ENCODE measurements at regions not wholly inside any gene's neighbourhood (a gene's known extent, or its start where the extent isn't known, plus 50 kb on each side); places are given as distances from the start of the nearest gene placed in this dataset.

DNA sequence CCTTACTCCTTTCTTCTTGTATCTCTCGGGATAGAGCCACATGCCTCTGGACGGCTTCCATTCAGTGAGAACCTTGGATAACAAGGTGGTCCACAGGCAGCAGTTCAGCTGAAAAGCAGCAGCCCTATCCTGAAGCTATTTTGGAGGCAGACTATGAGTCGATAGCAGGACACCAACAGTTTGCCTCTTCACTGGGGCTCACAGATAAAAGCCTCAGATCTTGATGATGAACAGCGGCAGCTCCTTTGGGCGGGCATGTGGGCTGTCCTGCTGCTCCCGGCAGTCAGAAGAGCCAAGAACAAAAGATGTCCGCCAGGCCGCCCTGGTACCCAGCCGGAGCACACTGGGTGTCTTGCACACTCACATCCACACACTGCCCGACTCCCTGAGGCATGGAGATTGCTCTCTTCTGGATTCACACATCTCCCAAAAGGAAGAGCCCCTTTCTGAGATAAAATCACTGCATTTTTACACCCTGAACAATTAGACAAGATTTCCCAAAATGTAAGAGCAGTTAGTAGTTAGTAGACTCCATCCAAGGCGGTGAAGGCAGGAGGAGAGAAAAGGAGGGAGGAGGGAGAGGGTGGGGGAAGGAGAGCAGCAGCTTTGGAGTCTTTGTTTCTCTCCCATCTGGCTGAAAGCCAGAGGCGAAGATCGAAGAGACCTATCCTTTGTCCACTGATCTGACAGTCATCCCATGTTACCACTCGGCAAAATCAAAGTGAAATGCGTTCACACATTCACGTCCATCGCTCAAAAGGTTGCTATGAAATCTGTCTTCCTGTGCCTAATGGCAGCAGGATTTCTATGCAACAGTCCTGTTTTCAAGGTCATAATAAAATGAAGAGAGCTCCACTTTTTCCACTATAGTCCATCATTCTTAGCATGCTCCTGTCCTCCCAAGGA is 90.1 kb upstream of the KLF7 start:
- intact Hi-C loops (cut with DNase I; ENCODE audit: low total_unique reads), result no loop called here

DNA sequence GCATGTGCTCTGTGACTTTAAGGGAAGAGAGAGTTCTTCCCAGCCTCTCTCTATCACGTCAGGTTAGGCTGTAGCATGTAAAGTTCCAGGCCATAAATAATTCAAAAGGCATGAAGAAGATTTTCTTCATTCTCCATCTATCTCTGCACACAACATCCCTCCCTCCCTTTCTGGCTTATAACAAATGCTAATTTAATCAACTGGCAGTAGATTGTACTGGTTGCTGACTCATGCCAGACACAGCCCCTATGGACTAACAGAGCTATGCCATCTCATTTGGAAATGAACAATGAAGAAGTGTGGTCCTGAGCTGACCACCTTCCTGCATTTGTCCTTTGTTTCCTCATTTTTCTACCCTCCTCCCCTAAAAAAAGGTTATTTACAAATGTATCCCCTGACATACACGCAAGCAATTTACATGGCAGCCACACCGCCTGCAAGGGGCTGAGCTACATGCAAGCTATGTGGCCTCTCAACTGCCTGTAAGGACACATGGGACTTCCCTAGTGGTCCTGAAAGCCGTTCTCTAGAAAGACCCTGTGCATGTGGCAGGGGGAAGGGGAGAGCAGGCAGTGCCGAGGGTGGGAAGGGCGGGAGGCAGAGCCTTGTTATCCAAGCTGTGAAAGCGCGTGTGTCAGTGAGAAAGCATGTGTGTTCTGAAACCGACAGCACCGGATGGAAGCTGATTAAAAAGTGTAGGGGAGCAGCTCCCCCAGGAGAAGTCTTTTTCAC is 90.9 kb upstream of the KLF7 start:
- DNase-seq, result no peak
- intact Hi-C loops (cut with DNase I; ENCODE audit: low total_unique reads), result no loop called here
- Histone ChIP-seq H3K4me1 (peaks cover 49% of the 10 kb centered on the region), H3K9me3 (no peaks in the 10 kb centered on the region), H3K36me3 (ENCODE audit: low read depth, missing control alignments) (no peaks in the 10 kb centered on the region), H3K27ac (no peak overlapping the region), H3K27me3 (no peaks in the 10 kb centered on the region), H3K4me3 (no peak overlapping the region)
- 70 to 80% methylated on average over 10 of the region's 10 CpGs for WGBS, 2 donors
- TF ChIP-seq POLR2A (IDR thresholded peaks at IDR 0.05), result no peak
- TF ChIP-seq, protein P1, sequence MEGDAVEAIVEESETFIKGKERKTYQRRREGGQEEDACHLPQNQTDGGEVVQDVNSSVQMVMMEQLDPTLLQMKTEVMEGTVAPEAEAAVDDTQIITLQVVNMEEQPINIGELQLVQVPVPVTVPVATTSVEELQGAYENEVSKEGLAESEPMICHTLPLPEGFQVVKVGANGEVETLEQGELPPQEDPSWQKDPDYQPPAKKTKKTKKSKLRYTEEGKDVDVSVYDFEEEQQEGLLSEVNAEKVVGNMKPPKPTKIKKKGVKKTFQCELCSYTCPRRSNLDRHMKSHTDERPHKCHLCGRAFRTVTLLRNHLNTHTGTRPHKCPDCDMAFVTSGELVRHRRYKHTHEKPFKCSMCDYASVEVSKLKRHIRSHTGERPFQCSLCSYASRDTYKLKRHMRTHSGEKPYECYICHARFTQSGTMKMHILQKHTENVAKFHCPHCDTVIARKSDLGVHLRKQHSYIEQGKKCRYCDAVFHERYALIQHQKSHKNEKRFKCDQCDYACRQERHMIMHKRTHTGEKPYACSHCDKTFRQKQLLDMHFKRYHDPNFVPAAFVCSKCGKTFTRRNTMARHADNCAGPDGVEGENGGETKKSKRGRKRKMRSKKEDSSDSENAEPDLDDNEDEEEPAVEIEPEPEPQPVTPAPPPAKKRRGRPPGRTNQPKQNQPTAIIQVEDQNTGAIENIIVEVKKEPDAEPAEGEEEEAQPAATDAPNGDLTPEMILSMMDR (IDR thresholded peaks at IDR 0.05), result no peak

More for the DNA sequence above, 90.1 kb upstream of the KLF7 start:
- H3K36me3 ChIP-seq (ENCODE audit: low read depth, missing control alignments), result no peaks in the 10 kb centered on the region
- no peak overlapping the region for H3K4me3 ChIP-seq
- DNase-seq, result peak; percentile 79
- no peaks in the 10 kb centered on the region for H3K27me3 ChIP-seq
- no peak for TF ChIP-seq POLR2A (IDR thresholded peaks at IDR 0.05)
- TF ChIP-seq, protein P1 (IDR thresholded peaks at IDR 0.05), result no peak
- WGBS, 2 donors, result 65 to 75% methylated on average over 17 of the region's 17 CpGs
- peak overlapping the region; percentile 9 to 54 for H3K27ac ChIP-seq
- H3K9me3 ChIP-seq, result no peaks in the 10 kb centered on the region
- H3K4me1 ChIP-seq, result peaks cover 49% of the 10 kb centered on the region

DNA sequence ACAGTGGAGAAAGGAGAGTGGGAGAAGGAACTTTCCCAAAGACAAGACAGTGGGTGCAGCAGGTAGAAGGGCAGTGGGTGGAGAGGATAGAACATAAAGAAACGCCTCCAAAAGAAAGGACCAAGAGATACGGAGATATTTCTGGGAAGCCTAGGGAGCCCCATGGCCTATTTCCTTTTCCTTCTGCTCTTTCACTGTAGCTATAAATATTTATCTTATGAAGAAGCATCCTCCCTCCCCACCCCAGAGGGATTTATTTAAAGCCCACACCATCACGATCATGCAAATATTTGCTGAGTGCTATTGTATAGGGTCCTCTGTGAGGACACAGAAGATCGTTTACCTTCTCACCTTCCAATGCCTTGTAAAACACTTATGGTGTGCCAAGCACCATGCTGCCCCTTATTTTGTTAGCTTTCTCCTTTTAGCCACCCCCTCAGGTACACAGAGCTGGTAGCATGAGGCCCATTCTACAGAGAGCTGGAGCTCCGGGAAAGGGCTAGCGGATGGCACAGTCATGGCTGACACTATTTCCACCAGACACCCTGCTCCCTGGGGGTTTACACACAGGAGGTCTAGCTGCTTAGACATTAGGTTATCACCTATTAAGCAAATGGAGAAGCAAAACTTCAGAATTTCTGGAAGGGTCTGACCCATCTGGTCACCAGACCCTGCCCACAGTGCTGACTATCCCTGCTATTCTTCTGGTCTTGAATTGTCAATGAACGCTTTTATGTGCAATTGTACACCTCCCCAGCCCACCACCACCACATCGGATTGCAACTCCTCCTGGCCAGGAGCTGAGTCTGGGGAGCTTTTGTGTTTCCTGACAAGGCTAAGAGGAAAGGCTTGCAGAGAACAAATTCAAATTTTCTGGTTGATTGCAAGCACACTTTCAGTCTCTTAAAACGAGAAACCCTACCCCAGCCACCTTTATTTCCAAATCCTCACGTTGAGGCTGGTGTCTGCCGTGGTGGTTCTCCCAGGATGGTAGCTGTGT is 91.8 kb upstream of the KLF7 start:
- WGBS, 2 donors, result 55 to 69% methylated on average over 11 of the region's 11 CpGs

More for the DNA sequence above, 91.8 kb upstream of the KLF7 start:
- no peak for DNase-seq
- Histone ChIP-seq H3K27me3 (no peaks in the 10 kb centered on the region), H3K4me3 (no peak overlapping the region), H3K27ac (peak overlapping the region in 1 of 2 donors; percentile 46), H3K4me1 (peaks cover 49% of the 10 kb centered on the region), H3K36me3 (ENCODE audit: low read depth, missing control alignments) (no peaks in the 10 kb centered on the region), H3K9me3 (no peaks in the 10 kb centered on the region)
- TF ChIP-seq POLR2A (IDR thresholded peaks at IDR 0.05), result no peak
- TF ChIP-seq, protein P1 (IDR thresholded peaks at IDR 0.05), result no peak
- intact Hi-C loops (cut with DNase I; ENCODE audit: low total_unique reads), result no loop called here
